ENCODE measurements at regions not wholly inside any gene's neighbourhood (a gene's known extent, or its start where the extent isn't known, plus 50 kb on each side); places are given as distances from the start of the nearest gene placed in this dataset.
A peak's percentile ranks its signal among the peaks of the same experiment; 100 is the strongest.
"Not testable (repeated sequence)": the region's sequence is repeated elsewhere in the genome, so short reads cannot be mapped to it uniquely, and the experiment has no call there.

- no peak for DNase-seq
Observed at GRCh38 chrX:43423876-43424275, 232.2 kb upstream of the MAOA start.

DNA sequence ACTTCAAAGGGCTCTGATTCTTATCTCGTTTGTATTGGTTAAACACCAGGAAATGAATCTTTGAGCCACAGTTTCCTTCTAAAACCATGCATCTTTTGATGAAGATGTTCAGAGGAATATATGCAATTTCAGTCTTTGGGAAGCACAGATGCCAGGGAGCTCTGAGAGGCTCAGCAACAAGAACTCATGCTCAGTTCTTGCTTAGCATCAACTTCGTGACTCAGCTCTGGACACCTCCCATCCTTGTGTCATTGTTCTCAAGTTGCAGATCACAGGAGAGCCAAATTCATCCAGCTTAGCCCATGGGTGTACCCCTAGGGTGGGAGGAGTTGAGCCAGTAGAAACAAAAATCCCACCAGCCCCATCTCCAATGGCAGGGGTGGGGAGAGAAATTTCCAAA lies 219.6 kb upstream of the MAOA start:
- no peak for DNase-seq

DNA sequence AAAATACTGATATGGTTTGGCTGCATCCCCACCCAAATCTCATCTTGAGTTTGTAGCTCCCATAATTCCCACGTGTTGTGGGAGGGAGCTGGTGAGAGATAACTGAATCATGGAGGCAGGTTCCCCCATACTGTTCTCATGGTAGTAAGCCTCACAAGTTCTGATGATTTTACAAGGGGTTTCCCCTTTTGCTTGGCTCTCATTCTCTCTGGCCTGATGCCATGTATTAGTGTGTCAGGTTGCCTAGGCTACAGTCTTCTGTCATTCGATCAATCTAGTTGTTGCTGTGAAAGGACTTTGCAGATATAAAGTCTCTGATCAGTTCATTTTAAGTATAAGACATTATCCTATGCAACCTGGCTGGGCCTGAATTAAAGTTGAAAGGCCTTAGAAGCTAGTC lies 209.3 kb upstream of the MAOA start:
- no peak for DNase-seq

GRCh38 chrX:43448688-43449087 lies 207.4 kb upstream of the MAOA start:
- DNase-seq: no peak

GRCh38 chrX:43450355-43450754 lies 205.7 kb upstream of the MAOA start:
- no peak for DNase-seq

GRCh38 chrX:43451976-43452686 lies 204.0 kb upstream of the MAOA start:
- DNase-seq: not testable (repeated sequence)

- no peak for DNase-seq
Observed at GRCh38 chrX:43456063-43456462, 200.0 kb upstream of the MAOA start.

DNA sequence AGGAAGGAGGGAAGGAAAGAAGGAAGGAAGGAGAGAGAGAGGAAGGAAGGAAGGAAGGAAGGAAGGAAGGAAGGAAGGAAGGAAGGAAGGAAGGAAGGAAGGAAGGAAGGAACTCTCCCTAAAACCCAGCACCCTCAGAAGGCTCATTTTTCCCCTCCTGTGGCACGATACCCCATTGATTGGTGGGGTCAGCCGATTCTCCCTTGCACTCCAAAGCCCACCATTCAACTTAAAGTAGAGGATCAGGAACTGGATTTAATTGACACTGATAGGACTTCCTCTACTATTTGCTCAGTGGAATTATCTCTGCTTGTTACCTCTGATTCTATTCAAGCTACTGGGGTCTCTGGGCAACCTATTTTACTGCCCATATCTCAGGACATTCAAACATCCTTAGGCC lies 199.2 kb upstream of the MAOA start:
- DNase-seq: no peak

- DNase-seq: peak; percentile 22 to 25
Observed at GRCh38 chrX:43467608-43468234, 188.4 kb upstream of the MAOA start.

DNA sequence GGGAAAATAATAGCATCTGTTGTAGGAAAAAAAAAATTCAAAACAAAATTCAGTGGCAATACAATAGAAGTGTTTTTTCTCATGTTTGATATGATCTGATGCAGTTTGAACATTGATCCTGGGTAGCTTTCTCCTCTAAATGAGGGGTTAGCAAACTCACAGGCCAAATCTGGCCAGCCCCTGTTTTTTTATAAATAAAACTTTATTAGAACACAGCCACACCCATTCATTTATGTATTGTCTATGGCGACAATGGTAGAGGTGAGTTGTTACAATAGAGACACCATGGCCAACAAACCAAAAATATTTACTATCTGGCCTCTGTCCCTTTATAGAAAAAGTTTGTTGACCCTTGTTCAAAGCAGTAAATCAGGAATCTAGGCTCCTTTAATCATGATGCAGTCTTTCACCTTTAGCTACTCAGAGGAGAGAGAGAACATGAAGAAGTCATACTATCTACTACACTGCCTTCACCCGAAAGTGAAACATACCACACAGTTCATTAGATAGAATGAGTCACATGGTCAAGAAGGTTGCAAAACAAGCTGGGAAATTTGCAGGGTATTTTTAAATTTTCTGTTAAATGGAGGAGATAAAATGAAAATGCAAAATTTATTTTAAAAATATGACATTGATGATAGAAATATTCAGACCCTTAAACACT lies 186.6 kb upstream of the MAOA start:
- DNase-seq: no peak

DNA sequence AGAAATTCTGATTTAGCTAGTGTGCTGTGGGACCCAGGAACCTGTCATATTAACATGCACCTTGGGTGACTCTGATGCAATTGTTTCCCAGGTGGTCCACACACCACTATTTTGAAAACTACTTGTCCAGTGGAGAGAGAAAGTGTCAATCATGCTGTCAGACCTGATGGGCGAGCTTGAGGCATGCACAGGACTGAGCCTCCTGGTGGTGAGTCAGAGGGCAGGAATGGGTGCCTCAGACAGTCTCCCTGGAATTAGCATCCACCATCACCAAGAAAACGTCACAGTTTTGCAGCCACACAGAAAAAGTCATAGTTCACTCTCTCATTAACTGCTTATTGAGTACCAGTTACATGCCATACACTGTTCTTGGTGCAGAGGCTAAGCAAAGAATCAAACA lies 181.8 kb upstream of the MAOA start:
- DNase-seq: no peak

GRCh38 chrX:43479070-43479469 lies 177.0 kb upstream of the MAOA start:
- DNase-seq: no peak

DNA sequence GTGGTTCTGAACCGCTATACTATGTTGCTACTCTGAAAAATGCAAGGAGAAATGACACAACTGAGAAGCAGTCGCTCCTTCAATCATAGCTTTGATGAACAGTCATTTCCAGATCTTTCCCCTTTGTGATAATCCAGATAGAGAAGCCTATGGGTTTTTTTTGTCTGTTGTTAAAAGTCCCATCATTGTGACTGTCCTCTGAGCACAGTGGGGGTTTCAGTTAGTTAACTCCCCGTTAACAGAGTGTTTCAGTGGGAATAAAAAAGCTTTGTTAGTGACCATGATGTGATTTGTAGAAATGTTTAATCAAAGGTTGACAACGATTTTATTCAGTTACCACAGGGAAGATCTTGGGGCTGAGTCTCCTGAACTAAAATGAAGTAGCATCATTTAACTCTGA lies 176.2 kb upstream of the MAOA start:
- DNase-seq: no peak

DNA sequence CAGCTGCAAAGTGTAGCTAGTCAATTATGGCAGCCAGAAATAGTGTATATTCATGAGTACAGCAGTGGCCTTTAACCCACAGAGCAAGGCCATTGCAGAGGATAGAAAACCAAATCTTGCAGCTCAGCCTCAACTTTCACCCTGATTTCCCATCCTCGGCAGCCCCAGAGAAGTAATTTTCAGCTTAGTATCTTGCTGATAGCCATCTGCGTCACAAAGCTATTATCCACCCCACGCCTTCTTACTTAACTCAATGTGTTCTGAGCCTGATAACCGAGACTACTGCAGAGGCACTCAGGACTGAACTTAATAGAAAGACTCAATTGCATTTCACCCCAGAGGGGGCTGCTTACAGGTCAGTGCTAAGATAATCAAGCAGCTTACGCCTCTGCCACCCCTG lies 174.5 kb upstream of the MAOA start:
- no peak for DNase-seq

DNA sequence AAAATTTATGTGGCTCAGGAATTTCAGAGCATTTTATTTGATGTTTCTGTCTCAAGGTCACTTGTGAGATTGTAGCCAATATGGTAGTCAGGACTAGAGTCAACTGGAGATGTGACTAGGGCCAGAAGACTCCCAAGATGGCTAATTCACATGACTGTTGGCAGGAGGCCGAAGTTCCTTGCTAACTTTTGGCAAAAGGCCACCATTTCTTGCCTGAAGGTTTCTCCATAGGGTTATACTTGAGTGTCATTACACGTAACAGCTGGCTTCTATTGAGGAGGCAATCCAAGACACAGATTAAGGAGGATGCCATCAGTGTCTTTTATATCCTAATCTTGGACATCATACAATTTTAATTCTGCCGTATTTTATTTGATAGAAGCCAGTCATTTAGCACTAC lies 162.3 kb upstream of the MAOA start:
- no peak for DNase-seq

- no peak for DNase-seq
Observed at GRCh38 chrX:43500246-43500645, 155.9 kb upstream of the MAOA start.

DNA sequence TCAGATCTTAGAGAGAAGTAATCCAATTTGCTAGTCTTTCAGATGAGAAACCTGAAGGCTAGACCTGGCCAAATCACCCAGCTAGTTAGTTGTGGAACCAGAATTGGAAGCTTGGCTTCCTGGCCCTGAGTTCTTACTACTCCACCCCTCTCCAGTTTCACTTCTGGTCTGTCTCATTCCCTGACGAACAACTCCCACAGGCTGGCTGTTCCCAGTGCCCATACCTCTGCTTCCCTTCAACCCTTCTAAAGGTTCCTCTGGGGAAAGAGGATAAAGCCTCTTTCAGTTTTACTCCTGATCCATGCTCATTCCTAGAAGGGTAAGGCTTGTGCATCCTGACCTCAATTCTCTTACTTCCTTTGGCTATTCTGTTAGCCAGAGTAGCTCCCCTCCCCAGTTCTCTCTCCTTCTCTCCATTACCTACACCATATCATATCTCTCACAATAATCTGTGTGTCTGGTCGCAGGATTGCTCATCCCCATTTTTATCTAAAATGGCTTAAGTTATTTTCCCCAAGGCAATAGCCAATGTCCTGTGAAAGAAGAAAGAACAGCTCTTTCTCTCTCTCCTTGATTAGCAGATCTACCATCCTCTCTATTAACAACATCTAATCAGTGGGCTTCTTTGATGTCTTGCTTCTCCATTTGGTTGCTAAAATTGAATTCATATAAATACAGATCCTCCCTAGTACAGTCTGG lies 155.0 kb upstream of the MAOA start:
- DNase-seq: no peak

DNA sequence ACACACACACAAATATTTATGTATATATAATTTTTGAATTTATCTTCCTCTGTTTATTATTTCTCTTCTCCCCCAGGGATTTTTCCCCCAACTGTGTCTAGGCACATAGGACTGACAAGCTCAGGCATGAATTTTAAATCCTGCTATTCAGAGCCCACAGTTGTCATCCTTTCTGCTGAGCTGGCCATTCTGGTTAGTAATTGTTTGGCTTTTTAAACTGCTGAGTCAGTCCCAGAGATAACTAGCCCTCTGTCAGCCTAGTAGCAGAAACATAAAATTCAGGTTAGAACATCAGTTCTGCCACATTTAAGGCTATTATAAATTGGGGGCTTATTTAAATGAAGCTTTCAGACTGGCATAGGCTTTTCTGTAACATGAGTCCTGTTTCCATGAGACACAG lies 151.7 kb upstream of the MAOA start:
- no peak for DNase-seq

DNA sequence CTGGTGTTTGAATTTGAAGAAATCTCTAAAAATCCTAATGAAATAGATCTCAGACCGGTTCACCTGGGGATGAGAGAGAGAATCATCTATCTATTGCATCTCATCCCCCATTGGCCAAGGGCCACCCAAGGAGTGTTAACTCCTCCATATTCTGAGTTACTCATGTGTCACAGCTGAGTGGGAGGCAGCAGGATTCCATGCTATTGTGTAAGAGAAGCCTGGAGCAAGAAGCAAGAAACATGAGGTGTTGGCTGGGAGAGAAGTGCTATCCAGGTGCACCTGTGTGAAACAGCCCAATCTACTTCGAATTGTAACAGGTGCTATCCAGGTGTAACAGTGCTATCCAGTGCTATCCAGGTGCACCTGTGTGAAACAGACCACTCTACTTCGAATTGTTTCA lies 150.3 kb upstream of the MAOA start:
- no peak for DNase-seq

- no peak for DNase-seq
Observed at GRCh38 chrX:43508694-43509093, 147.4 kb upstream of the MAOA start.

- no peak for DNase-seq
Observed at GRCh38 chrX:43510209-43510608, 145.9 kb upstream of the MAOA start.

GRCh38 chrX:43513085-43513484 lies 143.0 kb upstream of the MAOA start:
- DNase-seq: no peak

DNA sequence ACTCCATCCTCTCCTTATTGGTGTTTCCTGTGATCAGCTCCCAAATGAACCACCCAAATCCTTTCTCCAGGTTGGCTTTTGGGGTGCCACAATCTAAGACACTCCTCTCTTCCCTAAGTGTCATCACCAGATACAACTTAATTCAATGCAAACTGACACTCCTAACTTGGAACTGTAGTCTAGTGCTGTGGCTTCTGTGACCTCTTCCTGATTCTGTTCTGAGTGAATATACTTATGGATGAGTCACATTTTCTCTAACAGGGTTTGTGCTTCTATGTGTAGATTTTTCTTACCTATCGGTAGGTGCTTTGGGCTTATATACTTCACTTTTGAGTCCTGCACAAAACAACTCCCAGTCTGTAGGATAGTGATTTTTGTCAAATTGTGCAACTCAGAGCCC lies 141.3 kb upstream of the MAOA start:
- DNase-seq: no peak

- no peak for DNase-seq
Observed at GRCh38 chrX:43522582-43522981, 133.5 kb upstream of the MAOA start.
